ENCODE measurements at regions not wholly inside any gene's neighbourhood (a gene's known extent, or its start where the extent isn't known, plus 50 kb on each side); places are given as distances from the start of the nearest gene placed in this dataset.

DNA sequence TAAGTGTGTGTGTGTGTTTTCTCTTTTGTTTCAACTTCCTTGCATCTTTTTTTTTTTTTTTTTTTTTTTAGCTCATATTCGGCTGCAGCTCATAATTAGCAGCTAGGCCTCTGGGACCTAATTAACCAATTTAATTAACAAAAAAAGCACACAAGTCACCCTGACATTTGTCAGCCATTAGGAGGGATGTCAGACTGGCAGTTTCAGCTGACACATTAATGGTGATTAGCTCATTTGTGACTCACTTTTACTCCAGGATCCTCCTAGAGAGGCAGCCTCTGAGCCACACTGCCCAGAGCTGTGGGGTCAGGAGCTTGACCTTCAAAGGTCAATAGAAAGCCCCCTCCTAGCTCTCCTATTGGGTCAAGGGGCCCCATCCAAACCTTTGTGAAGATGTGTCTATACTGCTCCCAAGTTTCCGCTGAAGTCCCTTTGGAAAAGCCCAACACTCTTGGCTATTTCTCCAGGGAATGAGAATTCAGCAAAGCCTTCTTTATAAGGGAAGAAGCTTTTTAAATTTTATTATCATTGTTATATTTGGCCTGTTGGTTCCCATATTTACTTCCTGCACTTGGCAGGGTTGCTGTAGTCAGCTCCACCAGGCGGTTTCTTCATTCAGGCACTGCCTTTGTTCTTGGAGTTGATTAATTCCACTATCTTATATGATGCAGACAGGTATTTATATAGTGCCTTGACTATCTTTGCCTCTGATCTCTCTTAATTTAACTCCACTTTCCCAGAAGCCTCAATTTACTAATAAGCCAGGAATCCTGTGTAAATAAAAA, 109.5 kb upstream of the HABP2 start:
- DNase-seq, result no peak

GRCh38 chr10:113444766-113445365, 108.0 kb upstream of the HABP2 start:
- DNase-seq, result no peak

DNA sequence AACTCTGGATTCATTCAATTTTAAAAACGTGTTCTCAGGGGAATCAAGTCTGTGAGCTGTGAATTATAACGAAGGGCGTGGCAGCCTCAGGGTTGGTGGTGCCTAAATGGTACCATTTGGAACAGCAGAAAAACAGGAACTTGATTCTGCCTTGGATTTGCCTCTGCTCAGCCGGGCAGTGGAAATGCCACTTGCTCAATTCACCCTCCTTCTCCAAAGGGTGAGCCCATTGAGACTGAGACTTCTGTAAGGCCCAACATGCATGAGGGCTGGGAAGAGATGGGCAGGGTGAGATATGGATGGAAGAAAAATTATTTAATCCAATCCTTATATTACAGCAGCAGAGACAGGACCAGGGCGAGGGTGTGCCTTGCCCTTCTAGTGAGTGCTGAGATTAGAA, 107.1 kb upstream of the HABP2 start:
- DNase-seq, result no peak

GRCh38 chr10:113446739-113447138, 106.1 kb upstream of the HABP2 start:
- DNase-seq, result no peak

- DNase-seq, result no peak
These were observed 105.6 kb upstream of the HABP2 start for GRCh38 chr10:113447278-113447677.

DNA sequence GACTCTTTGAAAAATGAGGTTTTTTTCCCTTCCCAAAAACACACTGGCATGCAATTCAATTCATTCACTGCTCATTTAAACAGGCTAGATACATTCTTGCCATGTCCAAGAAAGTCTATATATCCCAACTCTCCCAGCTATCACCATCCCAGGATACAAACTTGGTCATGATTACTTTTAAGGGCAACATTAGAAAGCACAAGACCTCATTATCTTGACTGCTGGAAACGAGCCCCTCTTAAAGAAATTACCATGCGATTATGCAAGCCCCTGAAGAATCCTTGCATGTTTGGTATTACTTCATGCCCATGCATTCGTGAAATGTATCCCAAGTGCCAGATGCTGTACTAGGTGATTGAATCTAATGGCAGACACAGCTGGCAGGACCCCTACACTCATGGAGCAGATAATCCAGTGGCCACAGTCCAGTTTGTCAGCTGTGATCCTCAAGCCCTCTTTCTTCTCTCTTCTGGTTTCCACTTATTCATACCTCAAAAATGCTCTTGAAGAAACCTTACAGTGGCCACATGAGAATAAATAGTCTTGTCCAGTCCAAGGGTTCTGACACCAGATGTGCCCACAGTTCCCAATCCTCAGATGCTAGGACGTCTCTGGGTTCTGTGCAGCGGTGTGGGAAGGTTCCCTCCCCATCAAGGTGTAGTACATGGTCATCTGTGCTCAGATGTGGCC, 103.7 kb upstream of the HABP2 start:
- DNase-seq, result no peak

- no peak for DNase-seq
These were observed 102.6 kb upstream of the HABP2 start for GRCh38 chr10:113450046-113450804.

DNA sequence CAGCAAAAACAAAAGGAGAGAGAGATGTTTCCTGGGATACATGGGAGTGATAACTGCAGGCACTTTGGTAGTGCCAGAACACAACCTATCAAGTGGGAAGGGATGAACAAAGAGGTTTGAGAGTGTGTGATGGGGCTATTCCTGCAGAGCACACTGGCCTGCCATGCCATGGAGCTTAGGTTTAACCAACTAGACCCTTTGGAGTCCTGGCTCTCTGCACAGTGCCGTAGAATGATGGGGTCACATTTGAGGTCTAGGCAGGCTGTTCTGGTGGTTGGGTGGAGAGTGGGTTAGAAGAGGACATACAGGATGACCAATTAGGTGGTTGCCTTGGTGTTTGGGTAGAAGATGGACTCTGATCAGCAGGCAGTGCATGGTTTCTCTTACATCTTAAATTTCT, 101.9 kb upstream of the HABP2 start:
- no peak for DNase-seq

DNA sequence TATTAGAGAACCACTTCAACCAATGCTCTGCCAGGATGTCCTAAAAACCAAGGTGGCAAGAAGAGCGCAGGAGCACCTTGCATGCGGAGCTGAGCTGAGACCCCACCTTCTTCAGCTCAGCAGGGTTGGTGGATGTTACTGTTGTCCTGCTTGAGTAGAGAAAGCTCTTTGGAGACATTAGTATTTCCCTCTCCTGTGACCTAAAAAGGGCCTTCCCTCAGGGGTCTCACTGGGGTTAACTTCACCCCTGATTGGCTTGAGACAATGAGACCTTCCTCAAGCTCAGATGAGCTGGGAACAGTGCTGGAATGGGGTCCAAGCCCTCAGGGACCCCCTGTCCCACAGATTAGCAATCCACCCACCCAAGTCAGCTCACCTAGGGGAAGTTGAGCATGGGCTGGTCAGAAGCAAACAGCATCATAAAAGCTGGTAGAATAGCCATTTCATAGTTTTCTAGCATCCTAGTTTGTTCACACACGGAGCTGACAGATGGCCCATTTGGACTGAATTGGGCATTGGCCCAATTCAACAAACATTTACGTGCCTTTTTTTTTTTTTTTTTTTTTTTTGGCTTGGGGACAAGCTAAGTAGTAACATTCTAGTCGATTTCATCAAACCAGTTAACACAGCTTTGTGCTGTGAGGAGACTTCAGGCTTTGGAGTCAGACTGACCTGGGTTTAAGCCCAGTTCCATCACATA, 100.6 kb upstream of the HABP2 start:
- DNase-seq, result no peak

DNA sequence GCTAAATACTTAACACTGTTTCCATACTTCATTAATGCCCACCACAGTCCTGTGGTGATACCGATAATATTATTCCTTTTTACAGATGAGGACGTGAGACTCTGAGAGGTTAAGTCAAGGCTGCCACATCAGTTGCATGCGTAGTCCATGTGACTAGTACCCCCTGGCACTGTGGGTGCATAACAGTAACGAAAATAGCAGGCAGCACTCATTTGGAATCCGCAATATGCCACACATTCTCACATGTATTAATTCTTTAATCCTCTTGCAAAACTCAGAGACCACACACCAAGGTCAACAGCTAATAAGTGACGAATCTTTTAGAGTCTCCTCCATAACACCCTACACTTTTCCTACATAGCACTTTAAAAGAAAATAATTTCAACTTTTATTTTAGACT, 99.5 kb upstream of the HABP2 start:
- DNase-seq, result no peak

- no peak for DNase-seq
These were observed 98.4 kb upstream of the HABP2 start for GRCh38 chr10:113454341-113455061.

GRCh38 chr10:113455947-113456346, 96.9 kb upstream of the HABP2 start:
- no peak for DNase-seq

GRCh38 chr10:113456741-113457140, 96.1 kb upstream of the HABP2 start:
- DNase-seq, result no peak

GRCh38 chr10:113457408-113457807, 95.4 kb upstream of the HABP2 start:
- DNase-seq, result no peak

DNA sequence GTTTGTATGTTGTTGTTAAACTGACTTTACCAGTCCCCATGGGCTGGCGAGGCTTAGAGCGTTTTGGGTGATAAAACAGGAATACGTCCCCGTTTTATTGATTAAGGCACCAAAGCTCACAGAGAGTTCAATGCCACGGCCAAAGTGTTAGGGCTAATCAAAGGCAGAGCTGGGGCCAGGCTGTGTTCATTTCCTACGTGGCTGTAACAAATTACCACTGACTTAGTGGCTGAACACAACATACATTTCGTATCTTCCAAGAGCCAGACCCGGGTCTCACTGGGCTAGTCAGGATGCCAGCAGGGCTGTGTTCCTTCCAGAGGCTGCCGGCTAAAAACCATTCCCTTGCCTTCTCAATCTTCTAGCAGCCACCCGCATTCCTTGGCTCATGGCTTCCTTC, 94.4 kb upstream of the HABP2 start:
- no peak for DNase-seq

- no peak for DNase-seq
These were observed 93.9 kb upstream of the HABP2 start for GRCh38 chr10:113458944-113459343.

DNA sequence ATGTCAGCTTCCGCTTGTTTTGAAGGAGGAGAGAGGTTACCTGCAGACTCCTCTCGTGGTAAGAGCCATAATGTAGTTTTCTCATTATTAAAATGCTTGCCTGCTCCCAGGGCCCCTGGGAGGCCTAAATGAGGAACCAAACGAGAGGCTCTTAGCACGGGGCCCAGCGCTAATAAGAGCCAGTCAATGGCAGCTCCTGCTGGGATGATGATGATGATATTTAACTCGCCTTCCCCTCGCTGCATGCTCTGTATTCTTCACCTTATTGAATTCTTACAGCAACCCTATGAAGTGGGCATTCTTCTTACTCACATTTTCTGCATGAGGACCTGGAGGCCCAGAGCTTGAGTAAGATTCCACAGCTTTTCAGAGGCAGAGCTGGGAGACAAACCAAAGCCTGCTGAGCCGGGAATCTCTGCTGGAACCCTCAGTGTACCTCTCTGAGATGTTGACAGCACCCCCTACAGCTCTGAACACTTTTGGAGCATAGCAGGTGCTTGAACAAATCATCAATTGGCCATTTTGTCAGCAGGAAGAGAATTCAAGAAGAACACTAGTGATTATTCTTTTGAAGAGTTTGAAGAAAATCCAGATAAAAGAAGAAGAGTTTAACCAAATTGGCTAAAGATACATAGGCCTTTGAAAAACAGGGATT, 93.1 kb upstream of the HABP2 start:
- DNase-seq, result no peak

GRCh38 chr10:113463083-113463482, 89.8 kb upstream of the HABP2 start:
- DNase-seq, result no peak

DNA sequence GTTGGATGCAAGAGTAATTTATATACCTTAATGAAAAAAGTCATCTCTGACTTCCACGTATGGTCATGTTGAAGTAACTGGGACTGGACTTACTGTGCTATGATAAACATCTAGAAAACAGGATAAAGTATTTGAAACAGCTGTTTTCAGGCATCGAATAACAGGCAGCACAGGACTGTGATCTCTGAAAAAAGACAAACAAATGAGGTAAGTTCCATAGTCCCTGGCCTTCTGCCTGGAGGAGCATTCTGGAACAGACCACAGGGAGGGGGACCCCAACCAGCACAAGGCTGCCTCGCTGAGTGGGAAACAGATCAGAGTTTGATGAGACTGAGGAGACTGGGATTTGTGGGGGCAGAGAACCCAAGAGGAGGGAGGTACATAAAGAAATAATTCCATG, 89.1 kb upstream of the HABP2 start:
- DNase-seq, result no peak

GRCh38 chr10:113469796-113470195, 83.1 kb upstream of the HABP2 start:
- no peak for DNase-seq
